ENCODE measurements at regions not wholly inside any gene's neighbourhood (a gene's known extent, or its start where the extent isn't known, plus 50 kb on each side); places are given as distances from the start of the nearest gene placed in this dataset.

- peaks cover 69% of the 10 kb centered on the region for H3K27me3 ChIP-seq (ENCODE audit: insufficient read depth, low read depth)
- no peaks in the 10 kb centered on the region for H3K36me3 ChIP-seq (ENCODE audit: low read depth)
- H4K20me1 ChIP-seq (ENCODE audit: insufficient read depth): no peaks in the 10 kb centered on the region
- BruUV-seq (replicated peaks): no TSS peak
- H3K4me3 ChIP-seq: no peak overlapping the region
- no peak overlapping the region for H3K4me2 ChIP-seq
- H3K9me3 ChIP-seq (ENCODE audit: insufficient read depth, low read depth): peaks cover 7% of the 10 kb centered on the region; the same call in 1 of the 2 replicates
- intact Hi-C loops (cut with micrococcal nuclease; ENCODE audit: unreplicated experiment): no loop called here
- ChIA-PET CTCF (interaction anchor here (0.6 kb wide), 1 partner anchor 227 kb away, joined by 11 read pairs; no protein-coding TSS in a partner anchor), POLR2A (ENCODE audit: unreplicated experiment) (no interaction called here)
- TF ChIP-seq, protein P1, sequence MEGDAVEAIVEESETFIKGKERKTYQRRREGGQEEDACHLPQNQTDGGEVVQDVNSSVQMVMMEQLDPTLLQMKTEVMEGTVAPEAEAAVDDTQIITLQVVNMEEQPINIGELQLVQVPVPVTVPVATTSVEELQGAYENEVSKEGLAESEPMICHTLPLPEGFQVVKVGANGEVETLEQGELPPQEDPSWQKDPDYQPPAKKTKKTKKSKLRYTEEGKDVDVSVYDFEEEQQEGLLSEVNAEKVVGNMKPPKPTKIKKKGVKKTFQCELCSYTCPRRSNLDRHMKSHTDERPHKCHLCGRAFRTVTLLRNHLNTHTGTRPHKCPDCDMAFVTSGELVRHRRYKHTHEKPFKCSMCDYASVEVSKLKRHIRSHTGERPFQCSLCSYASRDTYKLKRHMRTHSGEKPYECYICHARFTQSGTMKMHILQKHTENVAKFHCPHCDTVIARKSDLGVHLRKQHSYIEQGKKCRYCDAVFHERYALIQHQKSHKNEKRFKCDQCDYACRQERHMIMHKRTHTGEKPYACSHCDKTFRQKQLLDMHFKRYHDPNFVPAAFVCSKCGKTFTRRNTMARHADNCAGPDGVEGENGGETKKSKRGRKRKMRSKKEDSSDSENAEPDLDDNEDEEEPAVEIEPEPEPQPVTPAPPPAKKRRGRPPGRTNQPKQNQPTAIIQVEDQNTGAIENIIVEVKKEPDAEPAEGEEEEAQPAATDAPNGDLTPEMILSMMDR (conservative IDR thresholded peaks at IDR 0.05): no peak
- no peak for TF ChIP-seq EZH2 (IDR thresholded peaks at IDR 0.05; ENCODE audit: low read depth)
- no peak overlapping the region for H2AFZ ChIP-seq
- no peaks in the 10 kb centered on the region for H3K9me2 ChIP-seq (ENCODE audit: insufficient read depth)
- H3F3A ChIP-seq (ENCODE audit: insufficient read depth, low read depth): no peaks in the 10 kb centered on the region
- H3K27ac ChIP-seq: no peak overlapping the region
- no peaks in the 10 kb centered on the region for H3K79me2 ChIP-seq (ENCODE audit: low read depth)
- DNase-seq: no peak
- H3K4me1 ChIP-seq (replicated peaks; ENCODE audit: insufficient read depth): no peaks in the 10 kb centered on the region
Observed at GRCh38 chr16:86026916-86027315, 128.0 kb downstream of the IRF8 start.

- TF ChIP-seq, protein P1 (conservative IDR thresholded peaks at IDR 0.05): no peak
- intact Hi-C loops (cut with micrococcal nuclease; ENCODE audit: unreplicated experiment): no loop called here
- no peak overlapping the region for H3K4me2 ChIP-seq
- H3K4me3 ChIP-seq: no peak overlapping the region
- peaks cover 7% of the 10 kb centered on the region; the same call in 1 of the 2 replicates for H3K9me3 ChIP-seq (ENCODE audit: insufficient read depth, low read depth)
- H4K20me1 ChIP-seq (ENCODE audit: insufficient read depth): no peaks in the 10 kb centered on the region
- H2AFZ ChIP-seq: no peak overlapping the region
- no peaks in the 10 kb centered on the region for H3K4me1 ChIP-seq (replicated peaks; ENCODE audit: insufficient read depth)
- no TSS peak for BruUV-seq (replicated peaks)
- DNase-seq: no peak
- no peaks in the 10 kb centered on the region for H3K9me2 ChIP-seq (ENCODE audit: insufficient read depth)
- H3K79me2 ChIP-seq (ENCODE audit: low read depth): no peaks in the 10 kb centered on the region
- H3K27ac ChIP-seq: no peak overlapping the region
- no peaks in the 10 kb centered on the region for H3K36me3 ChIP-seq (ENCODE audit: low read depth)
- CTCF ChIA-PET: interaction anchor here (0.6 kb wide), 1 partner anchor 226 kb away, joined by 11 read pairs; no protein-coding TSS in a partner anchor
- H3F3A ChIP-seq (ENCODE audit: insufficient read depth, low read depth): no peaks in the 10 kb centered on the region
- H3K27me3 ChIP-seq (ENCODE audit: insufficient read depth, low read depth): peaks cover 69% of the 10 kb centered on the region
- POLR2A ChIA-PET (ENCODE audit: unreplicated experiment): no interaction called here
Observed at GRCh38 chr16:86027373-86028126, 128.6 kb downstream of the IRF8 start.

DNA sequence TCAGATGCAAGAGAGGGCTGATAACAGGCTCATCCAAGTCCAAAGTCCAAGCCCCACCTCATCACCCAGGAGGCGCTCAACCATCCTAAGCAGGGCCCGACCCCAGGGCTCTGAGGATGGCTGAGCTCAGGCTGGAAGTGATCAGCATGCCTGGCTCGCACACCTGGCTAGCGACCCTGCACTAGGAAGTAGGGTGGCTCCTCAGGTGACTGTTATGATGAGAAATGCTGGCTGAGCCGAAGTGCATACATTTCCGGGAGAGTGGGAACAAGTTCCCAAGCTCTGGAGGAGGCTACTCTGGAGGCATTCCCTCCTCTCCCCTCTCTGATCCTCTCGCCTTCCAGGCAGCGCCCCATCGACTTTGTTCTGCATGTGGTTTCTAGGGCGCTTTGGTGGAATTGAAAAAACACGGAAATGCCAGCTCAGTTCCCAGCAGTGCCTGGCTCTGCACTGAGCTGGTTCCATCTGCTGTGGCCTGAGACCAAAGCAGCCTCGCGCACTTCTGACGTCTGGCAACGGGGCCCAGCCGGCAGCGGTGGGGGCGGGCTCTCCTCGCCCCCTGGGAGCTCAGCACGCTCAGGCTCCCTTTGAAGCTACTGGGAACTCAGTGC lies 130.3 kb downstream of the IRF8 start:
- no peak overlapping the region for H3K27ac ChIP-seq

More for the DNA sequence above, 130.3 kb downstream of the IRF8 start:
- Histone ChIP-seq H3F3A (ENCODE audit: insufficient read depth, low read depth) (no peaks in the 10 kb centered on the region), H3K4me1 (replicated peaks; ENCODE audit: insufficient read depth) (no peaks in the 10 kb centered on the region), H3K27me3 (ENCODE audit: insufficient read depth, low read depth) (peaks cover 78% of the 10 kb centered on the region), H2AFZ (no peak overlapping the region), H3K79me2 (ENCODE audit: low read depth) (no peaks in the 10 kb centered on the region), H3K9me2 (ENCODE audit: insufficient read depth) (no peaks in the 10 kb centered on the region), H4K20me1 (ENCODE audit: insufficient read depth) (no peaks in the 10 kb centered on the region), H3K9me3 (ENCODE audit: insufficient read depth, low read depth) (0 out of 2 replicates have a peak, but pooled peaks cover 4% of the 10 kb centered on the region), H3K4me3 (no peak overlapping the region), H3K36me3 (ENCODE audit: low read depth) (no peaks in the 10 kb centered on the region), H3K4me2 (no peak overlapping the region)
- intact Hi-C loops (cut with micrococcal nuclease; ENCODE audit: unreplicated experiment): no loop called here
- POLR2A ChIA-PET (ENCODE audit: unreplicated experiment): no interaction called here
- no TSS peak for BruUV-seq (replicated peaks)
- TF ChIP-seq, protein P1 (conservative IDR thresholded peaks at IDR 0.05): no peak
- no peak for TF ChIP-seq EZH2 (IDR thresholded peaks at IDR 0.05; ENCODE audit: low read depth)
- CTCF ChIA-PET: no interaction called here
- DNase-seq: no peak

All from PC-9 (cell line).